WTC11 (cell line): ENCODE measurements at regions not wholly inside any gene's neighbourhood (a gene's known extent, or its start where the extent isn't known, plus 50 kb on each side); places are given as distances from the start of the nearest gene placed in this dataset.

Experiments
- ZNF138 ChIP-seq: sonication (generic); formaldehyde crosslinking; conservative IDR thresholded peaks from 2 replicates; pipeline ENCODE4 v1.8.1; 2022; ENCODE audit warnings: mild to moderate bottlenecking, moderate library complexity, missing genetic modification reagents
- TF ChIP-seq, protein P1 (sequence below): fragments of 200-600 bp; IDR thresholded peaks from 2 replicates; pipeline ENCODE4 v1.8.0; 2022; ENCODE audit warnings: antibody characterized with exemption

DNA sequence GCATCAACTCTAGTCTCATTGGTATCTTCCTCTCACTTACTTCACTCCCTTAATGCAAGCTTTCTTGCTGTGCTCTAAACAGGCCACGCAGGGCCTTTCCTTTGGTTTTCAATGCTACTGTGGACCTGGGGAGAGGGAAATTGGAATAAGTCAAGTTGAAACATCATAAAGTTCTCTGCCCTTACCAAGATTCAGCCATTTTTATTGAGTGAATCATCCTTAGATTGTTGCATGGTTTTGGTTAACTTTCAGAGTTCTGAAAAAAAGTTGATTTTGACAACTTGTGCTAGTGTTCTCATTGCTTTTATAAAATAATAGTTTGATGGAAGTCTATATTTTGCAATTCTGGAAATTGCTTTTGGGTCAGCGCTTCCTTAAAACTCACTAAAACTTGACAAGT is 852.8 kb upstream of the ACVR2A start:
- TF ChIP-seq ZNF138 (CRISPR knock-in tag), result no peak
- TF ChIP-seq, protein P1, sequence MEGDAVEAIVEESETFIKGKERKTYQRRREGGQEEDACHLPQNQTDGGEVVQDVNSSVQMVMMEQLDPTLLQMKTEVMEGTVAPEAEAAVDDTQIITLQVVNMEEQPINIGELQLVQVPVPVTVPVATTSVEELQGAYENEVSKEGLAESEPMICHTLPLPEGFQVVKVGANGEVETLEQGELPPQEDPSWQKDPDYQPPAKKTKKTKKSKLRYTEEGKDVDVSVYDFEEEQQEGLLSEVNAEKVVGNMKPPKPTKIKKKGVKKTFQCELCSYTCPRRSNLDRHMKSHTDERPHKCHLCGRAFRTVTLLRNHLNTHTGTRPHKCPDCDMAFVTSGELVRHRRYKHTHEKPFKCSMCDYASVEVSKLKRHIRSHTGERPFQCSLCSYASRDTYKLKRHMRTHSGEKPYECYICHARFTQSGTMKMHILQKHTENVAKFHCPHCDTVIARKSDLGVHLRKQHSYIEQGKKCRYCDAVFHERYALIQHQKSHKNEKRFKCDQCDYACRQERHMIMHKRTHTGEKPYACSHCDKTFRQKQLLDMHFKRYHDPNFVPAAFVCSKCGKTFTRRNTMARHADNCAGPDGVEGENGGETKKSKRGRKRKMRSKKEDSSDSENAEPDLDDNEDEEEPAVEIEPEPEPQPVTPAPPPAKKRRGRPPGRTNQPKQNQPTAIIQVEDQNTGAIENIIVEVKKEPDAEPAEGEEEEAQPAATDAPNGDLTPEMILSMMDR, result no peak
